KMS-11 (cell line): ENCODE measurements at regions not wholly inside any gene's neighbourhood (a gene's known extent, or its start where the extent isn't known, plus 50 kb on each side); places are given as distances from the start of the nearest gene placed in this dataset.

ENCODE experiments used
- H2AFZ ChIP-seq: fragments of 200-600 bp; sonication (generic); 2 replicates; pipeline ENCODE4 v1.6.1; 2016; ENCODE audit warnings: antibody characterized with exemption, mixed run types, low read depth
- H3K27ac ChIP-seq: fragments of 200-600 bp; sonication (generic); 2 replicates; pipeline ENCODE4 v1.6.1; 2016; ENCODE audit warnings: mild to moderate bottlenecking, mixed run types
- H3K27me3 ChIP-seq: fragments of 200-600 bp; sonication (generic); 2 replicates; pipeline ENCODE4 v1.6.1; 2017; ENCODE audit warnings: mild to moderate bottlenecking, low read depth, mixed run types, moderate library complexity; ENCODE audit not compliant: insufficient read depth
- H3K36me3 ChIP-seq: fragments of 200-600 bp; sonication (generic); 2 replicates; pipeline ENCODE4 v1.6.1; 2017; ENCODE audit warnings: mild to moderate bottlenecking, mixed run types; ENCODE audit not compliant: insufficient read depth
- H3K4me1 ChIP-seq: fragments of 200-600 bp; sonication (generic); 2 replicates; pipeline ENCODE4 v1.6.1; 2016; ENCODE audit warnings: mild to moderate bottlenecking, low read depth, mixed run types; ENCODE audit not compliant: poor library complexity, severe bottlenecking
- H3K4me2 ChIP-seq: fragments of 200-600 bp; sonication (generic); 2 replicates; pipeline ENCODE4 v1.7.0; 2016; ENCODE audit warnings: mild to moderate bottlenecking, mixed run types
- H3K4me3 ChIP-seq: fragments of 200-600 bp; sonication (generic); IDR thresholded peaks from 2 replicates; pipeline ENCODE4 v1.6.1; 2017; ENCODE audit warnings: low read depth, low read length, mixed read lengths; ENCODE audit not compliant: insufficient read depth
- H3K79me2 ChIP-seq: fragments of 200-600 bp; sonication (generic); 2 replicates; pipeline ENCODE4 v1.6.1; 2016; ENCODE audit warnings: low read depth, mixed run types; ENCODE audit not compliant: insufficient read depth
- H3K9ac ChIP-seq: fragments of 200-600 bp; sonication (generic); 2 replicates; pipeline ENCODE4 v1.6.1; 2016; ENCODE audit warnings: mild to moderate bottlenecking, mixed run types
- H4K20me1 ChIP-seq: fragments of 200-600 bp; sonication (generic); 2 replicates; pipeline ENCODE4 v1.6.1; 2016; ENCODE audit warnings: mild to moderate bottlenecking, mixed run types; ENCODE audit not compliant: insufficient read depth
- CTCF ChIP-seq: fragments of 200-600 bp; sonication (generic); conservative IDR thresholded peaks from 2 replicates; pipeline ENCODE4 v1.6.1; 2017; ENCODE audit warnings: low read depth, mild to moderate bottlenecking, antibody characterized with exemption, low read length, moderate library complexity, mixed read lengths

- Histone ChIP-seq H3K79me2 (no peaks in the 10 kb centered on the region), H4K20me1 (no peaks in the 10 kb centered on the region), H2AFZ (no peak overlapping the region), H3K27ac (no peak overlapping the region), H3K4me1 (no peaks in the 10 kb centered on the region), H3K4me3 (no peak overlapping the region), H3K9ac (no peak overlapping the region), H3K27me3 (no peaks in the 10 kb centered on the region), H3K36me3 (no peaks in the 10 kb centered on the region), H3K4me2 (no peak overlapping the region)
- TF ChIP-seq CTCF: no peak
Observed at GRCh38 chr11:39809833-39810232, 1649.6 kb downstream of the LRRC4C start.

DNA sequence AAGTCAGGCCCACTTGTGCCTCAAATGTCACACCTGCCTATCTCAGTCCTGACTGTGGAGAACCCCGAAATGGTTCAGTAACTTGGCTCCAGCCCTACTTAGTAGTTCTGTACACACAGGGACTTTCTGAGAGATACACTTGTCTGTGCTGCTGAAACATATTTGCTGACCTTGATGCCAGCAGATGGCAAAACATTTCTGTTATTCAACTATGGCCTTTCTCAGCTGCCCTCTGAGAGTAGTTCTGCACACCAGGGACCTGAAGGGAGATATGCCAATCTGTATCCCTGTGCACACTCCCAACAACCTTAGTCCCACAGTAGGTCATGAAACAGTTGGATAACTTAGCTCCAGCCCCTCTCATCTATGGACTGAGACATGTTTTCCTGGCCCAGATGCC is 1651.5 kb downstream of the LRRC4C start:
- no peak for TF ChIP-seq CTCF
- H3K4me2 ChIP-seq: no peak overlapping the region
- H4K20me1 ChIP-seq: no peaks in the 10 kb centered on the region
- no peak overlapping the region for H2AFZ ChIP-seq
- no peak overlapping the region for H3K9ac ChIP-seq
- H3K79me2 ChIP-seq: no peaks in the 10 kb centered on the region
- H3K36me3 ChIP-seq: no peaks in the 10 kb centered on the region
- H3K4me1 ChIP-seq: no peaks in the 10 kb centered on the region
- no peak overlapping the region for H3K4me3 ChIP-seq
- H3K27me3 ChIP-seq: no peaks in the 10 kb centered on the region
- no peak overlapping the region for H3K27ac ChIP-seq

DNA sequence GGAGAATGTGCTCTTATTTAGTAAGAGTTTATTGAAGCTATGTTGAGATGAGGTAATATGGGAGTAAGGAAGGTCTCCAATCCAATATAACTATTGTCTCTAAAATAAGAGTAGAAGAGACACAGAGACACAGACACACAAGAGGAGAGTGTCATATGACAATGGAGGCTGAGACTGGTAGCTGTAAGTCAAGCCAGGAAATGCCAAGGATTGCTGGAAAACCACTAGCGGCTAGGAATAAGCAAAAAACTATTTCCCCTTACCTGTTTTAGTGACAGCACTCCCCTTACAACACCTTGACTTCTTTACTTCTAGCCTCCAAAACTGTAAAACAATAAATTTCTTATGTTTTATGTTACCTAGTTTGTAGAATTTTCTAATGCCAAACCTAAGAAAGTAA is 1652.8 kb downstream of the LRRC4C start:
- Histone ChIP-seq H2AFZ (no peak overlapping the region), H3K4me2 (no peak overlapping the region), H3K27ac (no peak overlapping the region), H3K4me3 (no peak overlapping the region), H3K79me2 (no peaks in the 10 kb centered on the region), H3K36me3 (no peaks in the 10 kb centered on the region), H3K27me3 (no peaks in the 10 kb centered on the region), H3K9ac (no peak overlapping the region), H3K4me1 (no peaks in the 10 kb centered on the region), H4K20me1 (no peaks in the 10 kb centered on the region)
- no peak for TF ChIP-seq CTCF

DNA sequence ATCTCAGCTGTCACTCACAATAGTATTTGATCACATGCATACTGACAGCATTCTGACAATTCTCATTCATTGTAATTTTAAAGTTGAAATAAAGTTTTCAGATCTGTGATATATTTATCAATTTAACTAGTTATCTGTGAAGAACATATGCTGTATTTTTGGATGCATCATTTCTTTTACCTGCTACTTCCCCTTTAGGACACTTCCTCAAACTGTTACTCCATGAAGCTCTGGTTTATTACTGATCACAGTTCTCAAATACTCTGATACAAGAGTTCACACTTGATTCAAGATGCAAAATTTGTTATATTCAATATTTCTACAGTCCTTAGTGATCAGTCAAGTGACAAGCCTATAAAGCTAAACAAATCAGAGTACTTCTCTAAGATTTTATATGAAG is 1655.2 kb downstream of the LRRC4C start:
- H3K27me3 ChIP-seq: no peaks in the 10 kb centered on the region
- no peak overlapping the region for H2AFZ ChIP-seq
- H3K36me3 ChIP-seq: no peaks in the 10 kb centered on the region
- TF ChIP-seq CTCF: no peak
- no peaks in the 10 kb centered on the region for H4K20me1 ChIP-seq
- H3K4me3 ChIP-seq: no peak overlapping the region
- no peak overlapping the region for H3K4me2 ChIP-seq
- H3K9ac ChIP-seq: no peak overlapping the region
- H3K27ac ChIP-seq: no peak overlapping the region
- no peaks in the 10 kb centered on the region for H3K4me1 ChIP-seq
- no peaks in the 10 kb centered on the region for H3K79me2 ChIP-seq

DNA sequence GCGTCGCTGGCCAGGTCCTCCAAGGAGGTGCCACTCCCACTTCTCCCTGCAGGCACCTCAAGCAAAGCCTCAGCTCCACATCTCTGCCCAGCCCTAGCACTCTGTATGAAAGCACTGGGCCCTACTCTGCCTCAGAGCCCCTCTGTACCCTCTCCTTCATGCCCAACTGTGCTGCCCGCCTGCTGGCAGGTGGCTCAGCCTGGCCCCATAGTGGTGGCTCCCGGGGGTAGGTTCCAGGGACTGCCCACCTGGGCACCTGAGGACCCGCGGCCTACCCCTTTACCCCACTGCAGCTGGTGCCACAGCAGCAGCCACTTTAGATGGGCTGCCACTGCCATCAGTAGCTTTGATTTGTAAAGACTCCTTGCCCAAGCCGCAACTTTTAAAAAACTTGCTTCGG is 1672.8 kb downstream of the LRRC4C start:
- TF ChIP-seq CTCF: no peak
- H3K4me1 ChIP-seq: no peaks in the 10 kb centered on the region
- H3K4me3 ChIP-seq: no peak overlapping the region
- no peak overlapping the region for H3K4me2 ChIP-seq
- no peak overlapping the region for H3K27ac ChIP-seq
- H3K9ac ChIP-seq: no peak overlapping the region
- H3K79me2 ChIP-seq: no peaks in the 10 kb centered on the region
- no peak overlapping the region for H2AFZ ChIP-seq
- H3K27me3 ChIP-seq: no peaks in the 10 kb centered on the region
- H3K36me3 ChIP-seq: no peaks in the 10 kb centered on the region
- no peaks in the 10 kb centered on the region for H4K20me1 ChIP-seq
